ENCODE measurements at regions not wholly inside any gene's neighbourhood (a gene's known extent, or its start where the extent isn't known, plus 50 kb on each side); places are given as distances from the start of the nearest gene placed in this dataset.
A peak's percentile ranks its signal among the peaks of the same experiment; 100 is the strongest.

- no peaks in the 10 kb centered on the region for H3K9me3 ChIP-seq (ENCODE audit: control insufficient read depth in 3 of 3, low read length in 3 of 3)
- peaks cover 21 to 40% (median 38%) of the 10 kb centered on the region in 3 donors for H3K4me1 ChIP-seq (ENCODE audit: control insufficient read depth in 3 of 3, insufficient read depth in 3 of 3, low read length in 3 of 3)
- peak overlapping the region in 1 of 3 donors; percentile 45 for H3K9ac ChIP-seq (ENCODE audit: low read depth in 1 of 3, low read length in 3 of 3)
- no peaks in the 10 kb centered on the region for H3K36me3 ChIP-seq (ENCODE audit: control insufficient read depth in 3 of 3, insufficient read depth in 3 of 3, low read length in 3 of 3)
- peak overlapping the region; percentile 14 for H3K27ac ChIP-seq (ENCODE audit: low read depth, low read length)
- no peaks in the 10 kb centered on the region for H3K27me3 ChIP-seq (ENCODE audit: control insufficient read depth in 3 of 3, insufficient read depth in 3 of 3, low read length in 3 of 3)
- peak overlapping the region in 1 of 3 donors; percentile 39 for H3K4me3 ChIP-seq (ENCODE audit: low read length in 3 of 3)
These were observed 157.2 kb upstream of the DMRT1 start for GRCh38 chr9:684054-684890.

GRCh38 chr9:684941-685340, 156.6 kb upstream of the DMRT1 start:
- no peak overlapping the region for H3K4me3 ChIP-seq (ENCODE audit: low read length in 3 of 3)
- H3K4me1 ChIP-seq (ENCODE audit: control insufficient read depth in 3 of 3, insufficient read depth in 3 of 3, low read length in 3 of 3), result peaks cover 21 to 43% (median 40%) of the 10 kb centered on the region in 3 donors
- no peaks in the 10 kb centered on the region for H3K27me3 ChIP-seq (ENCODE audit: control insufficient read depth in 3 of 3, insufficient read depth in 3 of 3, low read length in 3 of 3)
- no peaks in the 10 kb centered on the region for H3K36me3 ChIP-seq (ENCODE audit: control insufficient read depth in 3 of 3, insufficient read depth in 3 of 3, low read length in 3 of 3)
- no peak overlapping the region for H3K9ac ChIP-seq (ENCODE audit: low read depth in 1 of 3, low read length in 3 of 3)
- H3K27ac ChIP-seq (ENCODE audit: low read depth, low read length), result peak overlapping the region; percentile 14
- no peaks in the 10 kb centered on the region for H3K9me3 ChIP-seq (ENCODE audit: control insufficient read depth in 3 of 3, low read length in 3 of 3)

DNA sequence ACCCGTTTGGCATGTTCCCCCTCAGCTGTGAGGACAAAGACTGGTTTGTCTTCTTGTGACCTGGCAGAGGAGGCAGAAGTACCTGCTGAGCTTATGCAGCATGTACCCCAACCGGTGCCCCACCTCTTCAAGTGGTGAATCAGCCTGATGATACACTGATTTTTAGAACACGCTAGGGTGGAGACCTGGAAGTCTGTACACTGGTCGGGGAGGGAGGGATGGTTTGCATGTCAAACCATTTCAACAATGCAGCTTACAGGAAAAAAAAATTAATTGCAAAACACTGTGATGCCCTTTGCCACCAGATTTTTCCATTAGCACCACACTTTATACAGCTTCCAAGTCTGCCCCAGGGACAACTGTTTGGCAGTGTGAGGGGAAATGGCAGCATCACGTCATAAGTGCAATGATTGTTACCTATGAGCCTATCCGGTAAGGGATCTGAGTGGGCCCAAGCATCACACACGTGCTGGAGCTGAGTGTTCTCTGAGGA, 155.1 kb upstream of the DMRT1 start:
- Histone ChIP-seq H3K9ac (ENCODE audit: low read depth in 1 of 3, low read length in 3 of 3) (no peak overlapping the region), H3K27me3 (ENCODE audit: control insufficient read depth in 3 of 3, insufficient read depth in 3 of 3, low read length in 3 of 3) (no peaks in the 10 kb centered on the region), H3K36me3 (ENCODE audit: control insufficient read depth in 3 of 3, insufficient read depth in 3 of 3, low read length in 3 of 3) (no peaks in the 10 kb centered on the region), H3K27ac (ENCODE audit: low read depth, low read length) (peak overlapping the region; percentile 14), H3K9me3 (ENCODE audit: control insufficient read depth in 3 of 3, low read length in 3 of 3) (no peaks in the 10 kb centered on the region), H3K4me1 (ENCODE audit: control insufficient read depth in 3 of 3, insufficient read depth in 3 of 3, low read length in 3 of 3) (peaks cover 21 to 43% (median 40%) of the 10 kb centered on the region in 3 donors), H3K4me3 (ENCODE audit: low read length in 3 of 3) (no peak overlapping the region)

GRCh38 chr9:687034-687785, 154.3 kb upstream of the DMRT1 start:
- no peak overlapping the region for H3K9ac ChIP-seq (ENCODE audit: low read depth in 1 of 3, low read length in 3 of 3)
- H3K36me3 ChIP-seq (ENCODE audit: control insufficient read depth in 3 of 3, insufficient read depth in 3 of 3, low read length in 3 of 3), result no peaks in the 10 kb centered on the region
- H3K27ac ChIP-seq (ENCODE audit: low read depth, low read length), result peak overlapping the region; percentile 14
- H3K27me3 ChIP-seq (ENCODE audit: control insufficient read depth in 3 of 3, insufficient read depth in 3 of 3, low read length in 3 of 3), result no peaks in the 10 kb centered on the region
- H3K9me3 ChIP-seq (ENCODE audit: control insufficient read depth in 3 of 3, low read length in 3 of 3), result no peaks in the 10 kb centered on the region
- peaks cover 24 to 50% (median 44%) of the 10 kb centered on the region in 3 donors for H3K4me1 ChIP-seq (ENCODE audit: control insufficient read depth in 3 of 3, insufficient read depth in 3 of 3, low read length in 3 of 3)
- H3K4me3 ChIP-seq (ENCODE audit: low read length in 3 of 3), result no peak overlapping the region

DNA sequence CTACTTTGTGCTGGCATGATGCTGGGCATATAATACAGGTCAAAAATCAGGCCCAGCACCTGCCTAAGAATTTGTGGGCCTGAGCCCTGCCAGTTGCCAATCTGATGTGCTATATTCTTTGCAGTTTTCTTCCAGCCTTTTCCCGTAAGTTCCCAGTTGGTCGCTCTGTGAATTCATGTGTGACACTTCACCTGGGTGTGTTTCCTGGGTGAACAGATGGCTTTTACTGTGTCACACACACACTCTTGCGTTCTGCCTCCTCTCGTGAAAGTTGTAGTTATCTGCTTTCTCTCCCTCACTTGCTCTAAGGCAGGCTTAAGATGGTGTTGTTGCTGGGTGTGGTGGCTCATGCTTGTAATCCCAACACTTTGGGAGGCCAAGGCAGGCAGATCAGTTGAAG, 153.5 kb upstream of the DMRT1 start:
- Histone ChIP-seq H3K4me3 (ENCODE audit: low read length in 3 of 3) (peak overlapping the region in 1 of 3 donors; percentile 20), H3K27me3 (ENCODE audit: control insufficient read depth in 3 of 3, insufficient read depth in 3 of 3, low read length in 3 of 3) (no peaks in the 10 kb centered on the region), H3K36me3 (ENCODE audit: control insufficient read depth in 3 of 3, insufficient read depth in 3 of 3, low read length in 3 of 3) (no peaks in the 10 kb centered on the region), H3K9me3 (ENCODE audit: control insufficient read depth in 3 of 3, low read length in 3 of 3) (no peaks in the 10 kb centered on the region), H3K9ac (ENCODE audit: low read depth in 1 of 3, low read length in 3 of 3) (no peak overlapping the region), H3K4me1 (ENCODE audit: control insufficient read depth in 3 of 3, insufficient read depth in 3 of 3, low read length in 3 of 3) (peaks cover 26 to 55% (median 50%) of the 10 kb centered on the region in 3 donors), H3K27ac (ENCODE audit: low read depth, low read length) (no peak overlapping the region)

DNA sequence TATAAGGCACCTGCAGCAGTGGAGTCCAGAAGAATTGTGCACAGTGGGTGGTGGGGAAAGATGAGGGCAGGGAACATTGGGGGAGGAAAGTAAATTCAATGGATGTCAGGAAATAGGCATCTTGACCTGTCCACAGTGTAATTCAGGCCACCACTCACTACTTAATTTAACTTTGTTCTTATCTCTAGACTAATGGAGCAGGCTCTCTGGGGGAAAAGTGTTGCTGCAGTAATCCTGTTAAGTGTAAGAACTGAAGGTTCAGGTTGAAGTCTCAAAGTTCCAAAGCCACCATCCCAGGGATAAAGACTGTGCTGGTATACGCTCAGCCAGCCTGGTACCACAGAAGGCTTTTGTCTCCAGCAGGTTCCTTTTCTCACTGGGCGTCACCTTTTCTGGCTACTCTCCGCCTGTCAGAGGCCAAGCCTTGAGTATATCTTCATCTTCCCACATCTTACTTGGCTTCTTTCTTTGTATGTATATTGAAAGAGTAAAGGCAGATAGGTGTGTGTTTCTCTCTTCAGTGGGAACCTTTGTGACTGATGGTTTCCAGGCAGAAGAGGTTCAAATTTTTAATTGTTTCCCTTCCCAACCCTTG, 150.9 kb upstream of the DMRT1 start:
- peaks cover 33 to 62% (median 57%) of the 10 kb centered on the region in 3 donors for H3K4me1 ChIP-seq (ENCODE audit: control insufficient read depth in 3 of 3, insufficient read depth in 3 of 3, low read length in 3 of 3)
- no peak overlapping the region for H3K27ac ChIP-seq (ENCODE audit: low read depth, low read length)

GRCh38 chr9:691825-692400, 149.6 kb upstream of the DMRT1 start:
- H3K9ac ChIP-seq (ENCODE audit: low read depth in 1 of 3, low read length in 3 of 3), result peak overlapping the region in 1 of 3 donors; percentile 37
- H3K4me1 ChIP-seq (ENCODE audit: control insufficient read depth in 3 of 3, insufficient read depth in 3 of 3, low read length in 3 of 3), result peaks cover 35 to 64% (median 54%) of the 10 kb centered on the region in 3 donors

More for the DNA sequence above, 150.9 kb upstream of the DMRT1 start:
- Histone ChIP-seq H3K9me3 (ENCODE audit: control insufficient read depth in 3 of 3, low read length in 3 of 3) (no peaks in the 10 kb centered on the region), H3K27me3 (ENCODE audit: control insufficient read depth in 3 of 3, insufficient read depth in 3 of 3, low read length in 3 of 3) (no peaks in the 10 kb centered on the region), H3K4me3 (ENCODE audit: low read length in 3 of 3) (no peak overlapping the region), H3K36me3 (ENCODE audit: control insufficient read depth in 3 of 3, insufficient read depth in 3 of 3, low read length in 3 of 3) (no peaks in the 10 kb centered on the region), H3K9ac (ENCODE audit: low read depth in 1 of 3, low read length in 3 of 3) (no peak overlapping the region)

DNA sequence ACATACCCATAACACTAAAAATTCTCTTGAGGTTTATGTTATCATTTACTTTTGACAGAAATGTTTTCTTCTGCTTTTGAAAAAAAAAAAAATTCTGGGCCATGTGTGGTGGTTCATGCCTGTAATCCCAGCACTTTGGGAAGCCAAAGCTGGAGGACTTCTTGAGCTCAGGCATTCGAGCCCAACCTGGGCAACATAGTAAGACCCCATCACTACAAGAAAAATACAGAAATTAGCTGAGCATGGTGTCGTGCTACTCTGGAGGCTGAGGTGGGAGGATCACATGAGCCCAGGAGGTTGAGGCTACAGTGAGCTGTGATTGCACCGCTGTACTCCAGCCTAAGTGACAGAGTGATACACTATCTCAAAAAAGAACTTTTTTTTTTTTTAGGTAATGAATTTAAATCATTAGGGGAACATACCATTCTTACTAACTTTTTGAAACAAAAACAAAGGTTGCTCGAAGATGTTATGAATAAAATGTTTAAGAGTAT, 148.8 kb upstream of the DMRT1 start:
- Histone ChIP-seq H3K27me3 (ENCODE audit: control insufficient read depth in 3 of 3, insufficient read depth in 3 of 3, low read length in 3 of 3) (no peaks in the 10 kb centered on the region), H3K4me1 (ENCODE audit: control insufficient read depth in 3 of 3, insufficient read depth in 3 of 3, low read length in 3 of 3) (peaks cover 41 to 66% (median 56%) of the 10 kb centered on the region in 3 donors), H3K36me3 (ENCODE audit: control insufficient read depth in 3 of 3, insufficient read depth in 3 of 3, low read length in 3 of 3) (no peaks in the 10 kb centered on the region), H3K4me3 (ENCODE audit: low read length in 3 of 3) (peak overlapping the region; percentile 22 to 83 (median 72)), H3K27ac (ENCODE audit: low read depth, low read length) (peak overlapping the region; percentile 97), H3K9me3 (ENCODE audit: control insufficient read depth in 3 of 3, low read length in 3 of 3) (no peaks in the 10 kb centered on the region), H3K9ac (ENCODE audit: low read depth in 1 of 3, low read length in 3 of 3) (peak overlapping the region; percentile 78 to 81 (median 81))

More at GRCh38 chr9:691825-692400, 149.6 kb upstream of the DMRT1 start:
- H3K9me3 ChIP-seq (ENCODE audit: control insufficient read depth in 3 of 3, low read length in 3 of 3), result no peaks in the 10 kb centered on the region
- H3K36me3 ChIP-seq (ENCODE audit: control insufficient read depth in 3 of 3, insufficient read depth in 3 of 3, low read length in 3 of 3), result no peaks in the 10 kb centered on the region
- H3K4me3 ChIP-seq (ENCODE audit: low read length in 3 of 3), result peak overlapping the region in 1 of 3 donors; percentile 11
- H3K27me3 ChIP-seq (ENCODE audit: control insufficient read depth in 3 of 3, insufficient read depth in 3 of 3, low read length in 3 of 3), result no peaks in the 10 kb centered on the region
- peak overlapping the region; percentile 97 for H3K27ac ChIP-seq (ENCODE audit: low read depth, low read length)
